Ishikawa (cell line): ENCODE measurements at regions not wholly inside any gene's neighbourhood (a gene's known extent, or its start where the extent isn't known, plus 50 kb on each side); places are given as distances from the start of the nearest gene placed in this dataset.

Experiments
- EGR1 ChIP-seq: IDR thresholded peaks from 2 replicates; pipeline ENCODE4 v1.6.1; 2012
- EP300 ChIP-seq: IDR thresholded peaks from 2 replicates; pipeline ENCODE4 v1.6.1; 2012; ENCODE audit warnings: borderline replicate concordance
- MAX ChIP-seq: IDR thresholded peaks from 2 replicates; pipeline ENCODE4 v1.6.1; 2012
- REST ChIP-seq: IDR thresholded peaks from 2 replicates; pipeline ENCODE4 v1.6.1; 2012; ENCODE audit warnings: low read depth, mild to moderate bottlenecking
- YY1 ChIP-seq: IDR thresholded peaks from 2 replicates; pipeline ENCODE4 v1.6.1; 2012; ENCODE audit warnings: low read depth

DNA sequence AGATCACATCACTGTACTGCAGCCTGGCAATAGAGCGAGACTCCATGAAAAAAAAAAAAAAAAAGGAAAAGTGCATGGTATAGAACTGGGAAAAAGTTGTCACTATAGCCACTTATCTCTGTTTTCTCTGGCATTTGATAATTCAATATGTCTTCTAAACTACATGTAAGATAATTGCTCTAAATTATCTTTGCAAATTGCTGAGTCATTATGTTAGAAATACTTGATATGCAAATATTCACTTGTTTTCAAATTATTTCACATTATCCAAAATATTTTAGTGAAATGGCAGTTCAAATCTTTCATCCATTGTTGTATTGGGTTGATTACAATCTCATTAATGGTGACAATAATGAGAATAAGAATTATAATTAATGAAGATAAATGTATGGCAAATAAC lies 1455.1 kb downstream of the KCNT2 start:
- TF ChIP-seq MAX (no peak), REST (no peak), EGR1 (no peak), YY1 (no peak), EP300 (no peak)
